ENCODE measurements at regions not wholly inside any gene's neighbourhood (a gene's known extent, or its start where the extent isn't known, plus 50 kb on each side); places are given as distances from the start of the nearest gene placed in this dataset.

DNA sequence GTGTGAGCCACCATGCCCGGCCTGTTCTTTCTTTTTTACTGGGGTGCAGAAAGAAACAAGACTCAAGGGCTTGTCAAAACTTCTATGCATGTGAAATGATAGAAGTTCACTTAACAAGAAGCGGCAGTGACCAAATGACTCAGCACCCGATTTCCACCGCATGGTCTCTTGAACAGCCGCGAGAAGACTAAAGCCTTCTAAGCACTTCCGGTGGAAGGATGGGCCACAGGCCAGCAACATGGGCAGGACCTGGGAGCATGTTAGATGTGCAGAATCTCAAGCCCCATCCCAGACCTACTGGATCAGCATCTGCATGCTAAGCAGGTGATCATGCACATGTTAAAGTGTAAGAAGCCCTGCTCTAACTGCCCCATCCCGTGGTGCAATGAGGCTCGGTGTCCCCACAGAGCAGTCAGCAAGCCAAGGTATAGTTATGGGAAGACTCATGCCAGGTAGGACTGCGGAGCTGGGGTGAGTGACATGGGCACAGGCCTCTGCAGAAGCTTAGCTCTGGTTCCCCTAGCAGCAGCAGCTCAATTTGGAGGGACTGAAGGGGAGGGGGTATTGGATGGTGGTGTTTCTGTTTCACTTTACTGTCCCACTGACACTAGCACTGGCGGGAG is 88.5 kb upstream of the HNF1B start:
- Histone ChIP-seq H3K14ac (ENCODE audit: low read length) (no peak overlapping the region), H3K4me2 (ENCODE audit: insufficient read depth, low read length, poor library complexity, severe bottlenecking) (no peak overlapping the region), H3K9me3 (replicated peaks in 1 of 2; ENCODE audit: control insufficient read depth in 2 of 2, insufficient read depth in 1 of 2, low read depth in 1 of 2, low read length in 2 of 2) (no peaks in the 10 kb centered on the region), H2BK5ac (ENCODE audit: low read length) (no peak overlapping the region), H3K27me3 (ENCODE audit: control insufficient read depth in 3 of 3, insufficient read depth in 3 of 3, low read depth in 1 of 3, low read length in 3 of 3) (peaks cover 0 to 2% (median 0%) of the 10 kb centered on the region in 3 experiments), H3K36me3 (replicated peaks in 1 of 2; ENCODE audit: control insufficient read depth in 2 of 2, insufficient read depth in 2 of 2, low read length in 2 of 2) (no peaks in the 10 kb centered on the region), H2AK5ac (ENCODE audit: low read depth, low read length) (no peak overlapping the region), H3K18ac (ENCODE audit: low read length) (no peak overlapping the region), H2AFZ (ENCODE audit: low read length) (no peak overlapping the region), H2BK12ac (ENCODE audit: low read length) (no peak overlapping the region), H2BK15ac (ENCODE audit: low read length) (no peak overlapping the region), H3K23ac (ENCODE audit: low read depth, low read length, poor library complexity) (no peak overlapping the region), H3K79me1 (ENCODE audit: low read depth, low read length) (no peaks in the 10 kb centered on the region), H4K8ac (ENCODE audit: low read depth, low read length) (no peak overlapping the region), H2BK120ac (ENCODE audit: low read depth, low read length) (no peak overlapping the region), H4K91ac (ENCODE audit: low read depth, low read length, poor library complexity) (no peak overlapping the region), H3K9ac (ENCODE audit: low read depth, low read length, poor library complexity) (no peak overlapping the region), H3K4me1 (ENCODE audit: control insufficient read depth in 2 of 2, insufficient read depth in 1 of 2, low read depth in 1 of 2, low read length in 2 of 2) (peaks cover 2 to 17% of the 10 kb centered on the region in 2 donors), H3K4me3 (ENCODE audit: low read length in 2 of 2) (no peak overlapping the region), H3K27ac (replicated peaks; ENCODE audit: low read length) (no peak overlapping the region), H3K4ac (ENCODE audit: low read length) (no peak overlapping the region)
- no CpG with 5 or more reads among the region's 11 CpGs for WGBS, 2 donors (ENCODE audit: extremely low coverage in 2 of 2, insufficient read length in 2 of 2, insufficient replicate concordance in 1 of 2)
- no peak for DNase-seq (ENCODE audit: low spot score)

DNA sequence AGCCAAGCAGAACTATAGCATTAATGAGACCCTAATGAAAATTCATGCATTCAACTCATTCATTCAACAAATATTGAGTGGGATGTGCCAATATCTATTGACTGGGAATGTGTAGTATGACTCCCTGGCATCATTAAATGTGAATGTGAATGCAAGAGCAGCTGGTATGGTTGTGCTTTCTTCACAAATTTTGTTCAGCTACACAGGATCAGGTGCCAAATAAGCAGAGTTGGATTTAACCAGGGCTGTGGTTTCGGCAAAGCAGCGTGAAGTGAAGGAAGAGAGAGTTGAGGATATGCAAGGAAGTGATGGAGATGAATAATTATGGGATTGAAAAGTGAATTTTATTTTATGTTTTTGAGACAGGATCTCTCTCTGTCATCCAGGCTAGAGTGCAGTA is 87.1 kb upstream of the HNF1B start:
- H3K36me3 ChIP-seq (replicated peaks in 1 of 2; ENCODE audit: control insufficient read depth in 2 of 2, insufficient read depth in 2 of 2, low read length in 2 of 2), result no peaks in the 10 kb centered on the region
- H4K8ac ChIP-seq (ENCODE audit: low read depth, low read length), result no peak overlapping the region
- H3K4me3 ChIP-seq (ENCODE audit: low read length in 2 of 2), result no peak overlapping the region
- peaks cover 0 to 2% (median 0%) of the 10 kb centered on the region in 3 experiments for H3K27me3 ChIP-seq (ENCODE audit: control insufficient read depth in 3 of 3, insufficient read depth in 3 of 3, low read depth in 1 of 3, low read length in 3 of 3)
- H3K9me3 ChIP-seq (replicated peaks in 1 of 2; ENCODE audit: control insufficient read depth in 2 of 2, insufficient read depth in 1 of 2, low read depth in 1 of 2, low read length in 2 of 2), result no peaks in the 10 kb centered on the region
- no peak for DNase-seq (ENCODE audit: low spot score)
- no peak overlapping the region for H3K4me2 ChIP-seq (ENCODE audit: insufficient read depth, low read length, poor library complexity, severe bottlenecking)
- no peak overlapping the region for H2BK15ac ChIP-seq (ENCODE audit: low read length)
- no peak overlapping the region for H2AK5ac ChIP-seq (ENCODE audit: low read depth, low read length)
- no peak overlapping the region for H2BK12ac ChIP-seq (ENCODE audit: low read length)
- H2BK5ac ChIP-seq (ENCODE audit: low read length), result no peak overlapping the region
- WGBS, 2 donors (ENCODE audit: extremely low coverage in 2 of 2, insufficient read length in 2 of 2, insufficient replicate concordance in 1 of 2), result 100% methylated on average over 1 of the region's 2 CpGs; no CpG with 5 or more reads in 1 of the 2 donors
- H2BK120ac ChIP-seq (ENCODE audit: low read depth, low read length), result no peak overlapping the region
- no peaks in the 10 kb centered on the region for H3K79me1 ChIP-seq (ENCODE audit: low read depth, low read length)
- H3K18ac ChIP-seq (ENCODE audit: low read length), result no peak overlapping the region
- no peak overlapping the region for H3K4ac ChIP-seq (ENCODE audit: low read length)
- no peak overlapping the region for H4K91ac ChIP-seq (ENCODE audit: low read depth, low read length, poor library complexity)
- no peak overlapping the region for H3K23ac ChIP-seq (ENCODE audit: low read depth, low read length, poor library complexity)
- no peak overlapping the region for H3K9ac ChIP-seq (ENCODE audit: low read depth, low read length, poor library complexity)
- H2AFZ ChIP-seq (ENCODE audit: low read length), result no peak overlapping the region
- no peak overlapping the region for H3K14ac ChIP-seq (ENCODE audit: low read length)
- no peak overlapping the region for H3K27ac ChIP-seq (replicated peaks; ENCODE audit: low read length)
- peaks cover 2 to 17% of the 10 kb centered on the region in 2 donors for H3K4me1 ChIP-seq (ENCODE audit: control insufficient read depth in 2 of 2, insufficient read depth in 1 of 2, low read depth in 1 of 2, low read length in 2 of 2)

DNA sequence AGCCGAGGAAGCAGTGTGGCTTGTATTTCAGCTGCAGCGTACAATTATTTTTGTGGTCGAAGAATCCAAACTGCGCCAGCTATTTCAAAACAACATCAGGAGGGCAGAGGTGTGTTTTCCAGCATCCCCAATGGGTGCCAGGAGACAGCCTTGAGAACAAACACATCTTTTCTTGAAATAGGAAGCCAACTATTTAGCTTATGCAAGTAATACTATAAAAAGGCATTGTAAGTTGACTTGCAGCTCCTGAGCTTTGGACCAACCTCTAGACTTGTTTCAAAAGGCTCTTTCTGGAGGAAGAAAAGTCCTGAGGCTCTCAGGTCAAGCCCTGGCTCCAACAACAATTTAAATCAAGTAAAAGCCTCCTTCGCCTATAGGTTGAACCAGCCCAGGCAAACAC is 86.6 kb upstream of the HNF1B start:
- Histone ChIP-seq H3K27me3 (ENCODE audit: control insufficient read depth in 3 of 3, insufficient read depth in 3 of 3, low read depth in 1 of 3, low read length in 3 of 3) (peaks cover 0 to 2% (median 0%) of the 10 kb centered on the region in 3 experiments), H3K4me2 (ENCODE audit: insufficient read depth, low read length, poor library complexity, severe bottlenecking) (no peak overlapping the region), H3K4me1 (ENCODE audit: control insufficient read depth in 2 of 2, insufficient read depth in 1 of 2, low read depth in 1 of 2, low read length in 2 of 2) (peaks cover 2 to 17% of the 10 kb centered on the region in 2 donors), H4K91ac (ENCODE audit: low read depth, low read length, poor library complexity) (no peak overlapping the region), H3K23ac (ENCODE audit: low read depth, low read length, poor library complexity) (no peak overlapping the region), H3K4me3 (ENCODE audit: low read length in 2 of 2) (no peak overlapping the region), H3K36me3 (replicated peaks in 1 of 2; ENCODE audit: control insufficient read depth in 2 of 2, insufficient read depth in 2 of 2, low read length in 2 of 2) (no peaks in the 10 kb centered on the region), H3K18ac (ENCODE audit: low read length) (no peak overlapping the region), H2BK120ac (ENCODE audit: low read depth, low read length) (no peak overlapping the region), H3K79me1 (ENCODE audit: low read depth, low read length) (no peaks in the 10 kb centered on the region), H3K4ac (ENCODE audit: low read length) (no peak overlapping the region), H3K27ac (replicated peaks; ENCODE audit: low read length) (no peak overlapping the region), H2AFZ (ENCODE audit: low read length) (no peak overlapping the region), H2AK5ac (ENCODE audit: low read depth, low read length) (no peak overlapping the region), H4K8ac (ENCODE audit: low read depth, low read length) (no peak overlapping the region), H3K14ac (ENCODE audit: low read length) (no peak overlapping the region), H3K9ac (ENCODE audit: low read depth, low read length, poor library complexity) (no peak overlapping the region), H3K9me3 (replicated peaks in 1 of 2; ENCODE audit: control insufficient read depth in 2 of 2, insufficient read depth in 1 of 2, low read depth in 1 of 2, low read length in 2 of 2) (no peaks in the 10 kb centered on the region), H2BK5ac (ENCODE audit: low read length) (no peak overlapping the region), H2BK12ac (ENCODE audit: low read length) (no peak overlapping the region), H2BK15ac (ENCODE audit: low read length) (no peak overlapping the region)
- no peak for DNase-seq (ENCODE audit: low spot score)
- no CpG with 5 or more reads among the region's 5 CpGs for WGBS, 2 donors (ENCODE audit: extremely low coverage in 2 of 2, insufficient read length in 2 of 2, insufficient replicate concordance in 1 of 2)

DNA sequence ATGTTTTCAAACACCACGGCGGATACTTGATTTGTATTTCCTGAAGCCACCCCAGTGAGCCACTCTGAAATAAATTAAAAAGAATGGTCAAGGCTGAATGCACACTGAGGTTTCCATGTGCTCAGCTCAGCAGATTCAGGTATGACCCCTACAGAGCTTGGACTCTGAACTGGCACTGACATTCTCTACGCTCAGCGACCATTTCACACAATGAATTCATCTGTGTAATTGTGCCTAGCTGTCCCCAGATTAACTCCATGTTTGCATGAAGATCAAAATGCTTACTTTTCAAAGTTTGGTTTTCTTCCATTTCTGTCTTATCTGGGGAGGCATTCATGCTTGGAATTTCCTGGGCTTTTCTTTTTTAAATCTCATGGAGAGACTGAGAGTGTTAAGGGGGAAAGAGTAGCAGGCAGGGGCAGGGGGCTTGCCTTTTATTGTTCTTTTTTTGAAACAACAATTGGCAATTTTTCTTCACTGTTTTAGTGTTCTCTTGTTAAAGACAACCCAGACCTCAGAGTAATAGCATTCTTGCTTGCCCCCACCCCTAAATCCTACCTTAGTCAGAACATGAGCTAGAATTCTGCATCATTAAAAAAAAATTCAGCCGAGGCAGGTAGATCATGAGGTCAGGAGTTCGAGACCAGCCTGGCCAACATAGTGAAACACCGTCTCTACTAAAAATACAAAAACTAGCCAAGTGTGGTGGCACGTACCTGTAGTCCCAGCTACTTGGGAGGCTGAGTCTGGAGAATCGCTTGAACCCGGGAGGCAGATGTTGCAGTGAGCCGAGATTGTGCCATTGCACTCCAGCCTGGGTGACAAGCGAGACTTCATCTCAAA is 85.5 kb upstream of the HNF1B start:
- no peak overlapping the region for H2AK5ac ChIP-seq (ENCODE audit: low read depth, low read length)
- H3K79me1 ChIP-seq (ENCODE audit: low read depth, low read length), result no peaks in the 10 kb centered on the region
- H3K4ac ChIP-seq (ENCODE audit: low read length), result no peak overlapping the region
- no peak overlapping the region for H3K23ac ChIP-seq (ENCODE audit: low read depth, low read length, poor library complexity)
- no peaks in the 10 kb centered on the region for H3K9me3 ChIP-seq (replicated peaks in 1 of 2; ENCODE audit: control insufficient read depth in 2 of 2, insufficient read depth in 1 of 2, low read depth in 1 of 2, low read length in 2 of 2)
- H2BK5ac ChIP-seq (ENCODE audit: low read length), result no peak overlapping the region
- H3K36me3 ChIP-seq (replicated peaks in 1 of 2; ENCODE audit: control insufficient read depth in 2 of 2, insufficient read depth in 2 of 2, low read length in 2 of 2), result no peaks in the 10 kb centered on the region
- peaks cover 2 to 15% of the 10 kb centered on the region in 2 donors for H3K4me1 ChIP-seq (ENCODE audit: control insufficient read depth in 2 of 2, insufficient read depth in 1 of 2, low read depth in 1 of 2, low read length in 2 of 2)
- no peak overlapping the region for H3K27ac ChIP-seq (replicated peaks; ENCODE audit: low read length)
- no peak overlapping the region for H3K18ac ChIP-seq (ENCODE audit: low read length)
- no peak overlapping the region for H3K4me2 ChIP-seq (ENCODE audit: insufficient read depth, low read length, poor library complexity, severe bottlenecking)
- H4K8ac ChIP-seq (ENCODE audit: low read depth, low read length), result no peak overlapping the region
- H2BK15ac ChIP-seq (ENCODE audit: low read length), result no peak overlapping the region
- WGBS, 2 donors (ENCODE audit: extremely low coverage in 2 of 2, insufficient read length in 2 of 2, insufficient replicate concordance in 1 of 2), result no CpG with 5 or more reads among the region's 12 CpGs
- H2BK120ac ChIP-seq (ENCODE audit: low read depth, low read length), result no peak overlapping the region
- H2AFZ ChIP-seq (ENCODE audit: low read length), result peak overlapping the region; percentile 18
- H3K4me3 ChIP-seq (ENCODE audit: low read length in 2 of 2), result no peak overlapping the region
- H3K27me3 ChIP-seq (ENCODE audit: control insufficient read depth in 3 of 3, insufficient read depth in 3 of 3, low read depth in 1 of 3, low read length in 3 of 3), result peaks cover 0 to 2% (median 0%) of the 10 kb centered on the region in 3 experiments
- no peak for DNase-seq (ENCODE audit: low spot score)
- H3K14ac ChIP-seq (ENCODE audit: low read length), result no peak overlapping the region
- H2BK12ac ChIP-seq (ENCODE audit: low read length), result no peak overlapping the region
- no peak overlapping the region for H3K9ac ChIP-seq (ENCODE audit: low read depth, low read length, poor library complexity)
- no peak overlapping the region for H4K91ac ChIP-seq (ENCODE audit: low read depth, low read length, poor library complexity)
